Brain microvascular endothelial cell (primary cell): ENCODE measurements at regions not wholly inside any gene's neighbourhood (a gene's known extent, or its start where the extent isn't known, plus 50 kb on each side); places are given as distances from the start of the nearest gene placed in this dataset.

ENCODE experiments used
- DNase-seq: peaks from one replicate; pipeline ENCODE4 v3.0.0-alpha.2; 2020
- H3K27ac ChIP-seq: fragments of 250-450 bp; sonication (Bioruptor Pico); 2 replicates; pipeline ENCODE4 v1.5.1; 2020; ENCODE audit warnings: mild to moderate bottlenecking, moderate library complexity
- H3K27me3 ChIP-seq: fragments of 250-450 bp; sonication (Bioruptor Pico); replicated peaks from 2 replicates; pipeline ENCODE4 v1.5.1; 2020; ENCODE audit warnings: mild to moderate bottlenecking
- H3K36me3 ChIP-seq: fragments of 250-450 bp; sonication (Bioruptor Pico); replicated peaks from 2 replicates; pipeline ENCODE4 v1.5.1; 2020; ENCODE audit warnings: mild to moderate bottlenecking
- H3K4me3 ChIP-seq: 2 replicates; pipeline ENCODE4 v1.5.1; 2011; ENCODE audit warnings: low read depth, mild to moderate bottlenecking, control low read depth, low read length, moderate library complexity
- CTCF ChIP-seq: IDR thresholded peaks from 2 replicates; pipeline ENCODE4 v1.5.1; 2011; ENCODE audit warnings: low read depth, mild to moderate bottlenecking, moderate library complexity, low read length, control low read depth, inconsistent platforms; ENCODE audit errors: missing control alignments
- in situ Hi-C: cut with HindIII; loops from 2 replicates; pipeline ENCODE4 v1.10.0; 2017; ENCODE audit warnings: low sequenced_read_pairs, low pct_ligation_motif_present

GRCh38 chr16:86918637-86919036, 340.3 kb downstream of the FOXL1 start:
- Histone ChIP-seq H3K4me3 (no peak overlapping the region), H3K36me3 (no peaks in the 10 kb centered on the region), H3K27me3 (no peaks in the 10 kb centered on the region), H3K27ac (no peak overlapping the region)
- no peak for DNase-seq
- in situ Hi-C loops, result no loop called here
- no peak for TF ChIP-seq CTCF

GRCh38 chr16:86919078-86919477, 340.7 kb downstream of the FOXL1 start:
- in situ Hi-C loops, result no loop called here
- H3K36me3 ChIP-seq, result no peaks in the 10 kb centered on the region
- DNase-seq, result no peak
- H3K4me3 ChIP-seq, result no peak overlapping the region
- H3K27ac ChIP-seq, result no peak overlapping the region
- no peak for TF ChIP-seq CTCF
- H3K27me3 ChIP-seq, result no peaks in the 10 kb centered on the region

GRCh38 chr16:86919578-86920305, 341.4 kb downstream of the FOXL1 start:
- Histone ChIP-seq H3K27me3 (no peaks in the 10 kb centered on the region), H3K27ac (no peak overlapping the region), H3K36me3 (no peaks in the 10 kb centered on the region), H3K4me3 (no peak overlapping the region)
- in situ Hi-C loops, result no loop called here
- DNase-seq, result no peak
- no peak for TF ChIP-seq CTCF

- in situ Hi-C loops, result no loop called here
- H3K36me3 ChIP-seq, result no peaks in the 10 kb centered on the region
- no peak for TF ChIP-seq CTCF
- no peak for DNase-seq
- no peaks in the 10 kb centered on the region for H3K27me3 ChIP-seq
- H3K27ac ChIP-seq, result no peak overlapping the region
- no peak overlapping the region for H3K4me3 ChIP-seq
Observed at GRCh38 chr16:86921289-86921688, 342.9 kb downstream of the FOXL1 start.

- in situ Hi-C loops, result no loop called here
- no peak for DNase-seq
- Histone ChIP-seq H3K27me3 (no peaks in the 10 kb centered on the region), H3K27ac (no peak overlapping the region), H3K36me3 (no peaks in the 10 kb centered on the region), H3K4me3 (no peak overlapping the region)
- TF ChIP-seq CTCF, result no peak
Observed at GRCh38 chr16:86922311-86922710, 344.0 kb downstream of the FOXL1 start.

GRCh38 chr16:86923656-86924055, 345.3 kb downstream of the FOXL1 start:
- in situ Hi-C loops, result no loop called here
- DNase-seq, result no peak

More at GRCh38 chr16:86923656-86924055, 345.3 kb downstream of the FOXL1 start:
- H3K27me3 ChIP-seq, result no peaks in the 10 kb centered on the region
- no peaks in the 10 kb centered on the region for H3K36me3 ChIP-seq
- H3K4me3 ChIP-seq, result no peak overlapping the region
- no peak overlapping the region for H3K27ac ChIP-seq
- no peak for TF ChIP-seq CTCF
